Ascending aorta (tissue), 2 donors: ENCODE measurements at regions not wholly inside any gene's neighbourhood (a gene's known extent, or its start where the extent isn't known, plus 50 kb on each side); places are given as distances from the start of the nearest gene placed in this dataset.

Source experiments
- DNase-seq, 2 donors: peaks; one replicate each; pipeline ENCODE4 v3.0.0-alpha.2; 2019; ENCODE audit warnings: low spot score in 2 of 2
- H3K27ac ChIP-seq, 2 donors: fragments of 200-600 bp; sonication (generic); one replicate each; pipeline ENCODE4 v1.5.1; 2016 to 2017; ENCODE audit warnings: mild to moderate bottlenecking in 1 of 2
- H3K27me3 ChIP-seq: fragments of 200-600 bp; sonication (generic); one replicate; pipeline ENCODE4 v1.5.1; 2017
- H3K36me3 ChIP-seq, 2 donors: fragments of 200-600 bp; sonication (generic); one replicate each; pipeline ENCODE4 v1.5.1; 2016
- H3K4me1 ChIP-seq, 2 donors: fragments of 200-600 bp; sonication (generic); one replicate each; pipeline ENCODE4 v1.5.1; 2016 to 2017; ENCODE audit warnings: mild to moderate bottlenecking in 1 of 2
- H3K4me3 ChIP-seq, 2 donors: fragments of 200-600 bp; sonication (generic); one replicate each; pipeline ENCODE4 v1.5.1; 2016 to 2017; ENCODE audit warnings: mild to moderate bottlenecking in 1 of 2
- H3K9me3 ChIP-seq, 2 donors: fragments of 200-600 bp; sonication (generic); one replicate each; pipeline ENCODE4 v1.5.1; 2016
- intact Hi-C: fragments of 100-400 bp; cut with DNase I; formaldehyde crosslinking; loops from one replicate; pipeline ENCODE4 v1.15.1; 2023
- TF ChIP-seq, protein P1 (sequence below), 3 experiments: fragments of 200-600 bp in 2 of 3; fragments of 450-650 bp in 1 of 3; sonication (generic) in 2 of 3; IDR thresholded peaks; one replicate each; pipeline ENCODE4 v1.5.1; 2016 to 2019; ENCODE audit warnings: antibody characterized with exemption in 3 of 3, mild to moderate bottlenecking in 1 of 3, moderate library complexity in 1 of 3

- no peak for DNase-seq
- intact Hi-C loops, result no loop called here
These were observed 387.0 kb upstream of the FLRT2 start for GRCh38 chr14:85142982-85143381.

GRCh38 chr14:85146779-85147178 lies 383.2 kb upstream of the FLRT2 start:
- Histone ChIP-seq H3K4me1 (no peaks in the 10 kb centered on the region), H3K36me3 (no peaks in the 10 kb centered on the region), H3K4me3 (no peak overlapping the region), H3K27ac (no peak overlapping the region), H3K9me3 (no peaks in the 10 kb centered on the region), H3K27me3 (no peaks in the 10 kb centered on the region)
- no peak for DNase-seq
- intact Hi-C loops, result no loop called here
- TF ChIP-seq, protein P1, sequence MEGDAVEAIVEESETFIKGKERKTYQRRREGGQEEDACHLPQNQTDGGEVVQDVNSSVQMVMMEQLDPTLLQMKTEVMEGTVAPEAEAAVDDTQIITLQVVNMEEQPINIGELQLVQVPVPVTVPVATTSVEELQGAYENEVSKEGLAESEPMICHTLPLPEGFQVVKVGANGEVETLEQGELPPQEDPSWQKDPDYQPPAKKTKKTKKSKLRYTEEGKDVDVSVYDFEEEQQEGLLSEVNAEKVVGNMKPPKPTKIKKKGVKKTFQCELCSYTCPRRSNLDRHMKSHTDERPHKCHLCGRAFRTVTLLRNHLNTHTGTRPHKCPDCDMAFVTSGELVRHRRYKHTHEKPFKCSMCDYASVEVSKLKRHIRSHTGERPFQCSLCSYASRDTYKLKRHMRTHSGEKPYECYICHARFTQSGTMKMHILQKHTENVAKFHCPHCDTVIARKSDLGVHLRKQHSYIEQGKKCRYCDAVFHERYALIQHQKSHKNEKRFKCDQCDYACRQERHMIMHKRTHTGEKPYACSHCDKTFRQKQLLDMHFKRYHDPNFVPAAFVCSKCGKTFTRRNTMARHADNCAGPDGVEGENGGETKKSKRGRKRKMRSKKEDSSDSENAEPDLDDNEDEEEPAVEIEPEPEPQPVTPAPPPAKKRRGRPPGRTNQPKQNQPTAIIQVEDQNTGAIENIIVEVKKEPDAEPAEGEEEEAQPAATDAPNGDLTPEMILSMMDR (IDR thresholded peaks at IDR 0.05), result no peak

More at GRCh38 chr14:85142982-85143381, 387.0 kb upstream of the FLRT2 start:
- Histone ChIP-seq H3K27me3 (no peaks in the 10 kb centered on the region), H3K9me3 (no peaks in the 10 kb centered on the region), H3K4me3 (no peak overlapping the region), H3K27ac (no peak overlapping the region), H3K4me1 (no peaks in the 10 kb centered on the region), H3K36me3 (no peaks in the 10 kb centered on the region)
- TF ChIP-seq, protein P1 (IDR thresholded peaks at IDR 0.05), result no peak

GRCh38 chr14:85150166-85150565 lies 379.8 kb upstream of the FLRT2 start:
- Histone ChIP-seq H3K4me3 (no peak overlapping the region), H3K4me1 (no peaks in the 10 kb centered on the region), H3K9me3 (no peaks in the 10 kb centered on the region), H3K36me3 (no peaks in the 10 kb centered on the region), H3K27me3 (no peaks in the 10 kb centered on the region), H3K27ac (no peak overlapping the region)
- TF ChIP-seq, protein P1 (IDR thresholded peaks at IDR 0.05), result no peak
- intact Hi-C loops, result no loop called here
- no peak for DNase-seq

DNA sequence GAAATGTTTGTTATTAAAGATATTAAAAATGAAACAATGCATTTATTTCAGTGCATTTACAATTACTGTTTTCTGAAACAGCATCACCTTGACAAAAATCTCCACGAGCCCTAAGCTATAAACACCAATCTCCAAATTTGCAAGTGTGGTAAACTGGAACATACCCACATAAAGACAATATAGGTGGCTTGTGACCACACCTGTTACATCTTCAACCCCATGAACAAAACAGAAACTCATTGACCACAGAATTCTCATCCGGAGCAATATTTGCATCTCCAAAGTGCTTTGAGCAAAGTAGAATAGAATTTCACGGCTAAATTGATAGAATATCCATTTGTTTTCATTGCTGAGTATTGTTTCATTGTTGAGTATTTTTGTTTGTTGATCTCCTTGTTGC lies 375.2 kb upstream of the FLRT2 start:
- DNase-seq, result no peak
- no peak overlapping the region for H3K27ac ChIP-seq
- H3K4me3 ChIP-seq, result no peak overlapping the region
- H3K36me3 ChIP-seq, result no peaks in the 10 kb centered on the region
- intact Hi-C loops, result no loop called here
- TF ChIP-seq, protein P1 (IDR thresholded peaks at IDR 0.05), result no peak
- H3K27me3 ChIP-seq, result no peaks in the 10 kb centered on the region
- no peaks in the 10 kb centered on the region for H3K4me1 ChIP-seq
- no peaks in the 10 kb centered on the region for H3K9me3 ChIP-seq

DNA sequence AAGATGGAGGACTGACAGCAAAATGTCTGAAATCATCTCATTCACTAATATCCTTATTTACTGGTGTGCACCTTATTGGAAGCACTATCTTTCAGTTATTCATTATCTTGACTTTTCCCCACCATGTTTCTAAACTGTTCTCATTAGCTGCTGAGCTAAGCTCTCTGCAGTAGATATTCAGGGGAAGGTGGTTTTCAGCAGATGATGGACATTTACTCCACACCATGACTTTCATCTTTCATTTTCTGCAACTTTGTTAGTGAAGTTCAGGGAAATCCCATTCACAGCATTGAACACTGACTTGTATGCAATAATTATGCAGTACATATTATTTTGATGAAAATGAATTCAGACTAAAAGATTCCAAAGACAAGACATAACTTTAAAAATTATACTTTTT lies 373.6 kb upstream of the FLRT2 start:
- H3K4me3 ChIP-seq, result no peak overlapping the region
- H3K4me1 ChIP-seq, result no peaks in the 10 kb centered on the region
- no peak for DNase-seq
- intact Hi-C loops, result no loop called here
- H3K27ac ChIP-seq, result no peak overlapping the region
- TF ChIP-seq, protein P1 (IDR thresholded peaks at IDR 0.05), result no peak
- H3K27me3 ChIP-seq, result no peaks in the 10 kb centered on the region
- no peaks in the 10 kb centered on the region for H3K36me3 ChIP-seq
- H3K9me3 ChIP-seq, result no peaks in the 10 kb centered on the region

DNA sequence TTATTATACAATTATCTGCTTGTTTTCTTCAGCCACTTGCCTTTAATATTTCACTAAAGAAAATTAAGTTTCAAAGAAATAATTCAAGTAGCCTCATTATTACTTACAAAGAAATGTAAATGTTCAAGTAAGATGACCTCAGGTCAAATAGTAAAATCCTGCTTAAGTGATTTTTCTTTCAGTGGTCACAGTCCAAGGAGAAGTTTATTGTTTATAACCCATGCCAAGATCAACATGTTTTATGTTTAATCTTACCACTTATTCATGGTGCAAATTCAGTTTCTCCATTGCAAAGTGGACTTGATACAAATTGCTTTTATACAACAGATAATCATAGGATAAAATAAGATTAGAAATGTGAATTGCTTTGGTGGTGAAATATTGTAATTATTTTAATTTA lies 370.2 kb upstream of the FLRT2 start:
- TF ChIP-seq, protein P1 (IDR thresholded peaks at IDR 0.05), result no peak
- H3K4me3 ChIP-seq, result no peak overlapping the region
- no peaks in the 10 kb centered on the region for H3K36me3 ChIP-seq
- no peak for DNase-seq
- no peaks in the 10 kb centered on the region for H3K27me3 ChIP-seq
- H3K4me1 ChIP-seq, result no peaks in the 10 kb centered on the region
- H3K27ac ChIP-seq, result no peak overlapping the region
- intact Hi-C loops, result no loop called here
- H3K9me3 ChIP-seq, result no peaks in the 10 kb centered on the region
